Ascending aorta (tissue), 2 donors: ENCODE measurements at regions not wholly inside any gene's neighbourhood (a gene's known extent, or its start where the extent isn't known, plus 50 kb on each side); places are given as distances from the start of the nearest gene placed in this dataset.

Source experiments
- DNase-seq, 2 donors: peaks; one replicate each; pipeline ENCODE4 v3.0.0-alpha.2; 2019; ENCODE audit warnings: low spot score in 2 of 2
- H3K27ac ChIP-seq, 2 donors: fragments of 200-600 bp; sonication (generic); one replicate each; pipeline ENCODE4 v1.5.1; 2016 to 2017; ENCODE audit warnings: mild to moderate bottlenecking in 1 of 2
- H3K27me3 ChIP-seq: fragments of 200-600 bp; sonication (generic); one replicate; pipeline ENCODE4 v1.5.1; 2017
- H3K36me3 ChIP-seq, 2 donors: fragments of 200-600 bp; sonication (generic); one replicate each; pipeline ENCODE4 v1.5.1; 2016
- H3K4me1 ChIP-seq, 2 donors: fragments of 200-600 bp; sonication (generic); one replicate each; pipeline ENCODE4 v1.5.1; 2016 to 2017; ENCODE audit warnings: mild to moderate bottlenecking in 1 of 2
- H3K4me3 ChIP-seq, 2 donors: fragments of 200-600 bp; sonication (generic); one replicate each; pipeline ENCODE4 v1.5.1; 2016 to 2017; ENCODE audit warnings: mild to moderate bottlenecking in 1 of 2
- H3K9me3 ChIP-seq, 2 donors: fragments of 200-600 bp; sonication (generic); one replicate each; pipeline ENCODE4 v1.5.1; 2016
- intact Hi-C: fragments of 100-400 bp; cut with DNase I; formaldehyde crosslinking; loops from one replicate; pipeline ENCODE4 v1.15.1; 2023
- TF ChIP-seq, protein P1 (sequence below), 3 experiments: fragments of 200-600 bp in 2 of 3; fragments of 450-650 bp in 1 of 3; sonication (generic) in 2 of 3; IDR thresholded peaks; one replicate each; pipeline ENCODE4 v1.5.1; 2016 to 2019; ENCODE audit warnings: antibody characterized with exemption in 3 of 3, mild to moderate bottlenecking in 1 of 3, moderate library complexity in 1 of 3

DNA sequence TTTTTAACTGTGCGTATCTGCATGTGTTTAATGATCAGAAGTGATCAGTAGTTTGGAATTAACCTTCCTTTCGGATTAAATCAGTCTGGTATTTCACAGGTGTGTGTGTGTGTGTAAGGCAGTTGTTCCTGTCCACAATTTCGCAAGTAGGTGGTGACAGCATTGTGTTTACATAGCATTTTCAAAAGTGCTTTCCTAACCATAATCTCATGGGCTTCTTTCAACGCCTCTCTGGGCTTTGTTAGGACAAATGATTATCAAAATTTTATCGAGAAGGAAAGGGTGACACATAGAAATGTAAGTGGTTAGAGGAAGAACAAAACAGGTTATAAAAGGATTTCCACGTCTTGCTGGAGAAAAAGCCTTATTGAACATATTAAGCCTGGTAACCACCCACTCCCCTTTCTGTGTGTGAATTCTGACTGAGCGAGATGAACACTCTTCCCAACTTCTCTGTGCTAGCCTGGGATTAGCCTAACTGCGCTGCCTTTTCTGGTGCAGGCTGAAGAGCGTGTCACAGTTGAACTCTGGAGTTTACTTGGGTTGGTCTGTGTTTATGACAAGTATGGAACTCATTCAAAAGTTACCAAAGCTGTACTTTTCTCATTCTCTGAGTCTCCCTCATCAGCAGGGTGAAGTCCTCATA, 292.3 kb upstream of the PITRM1 start:
- intact Hi-C loops: loop anchor here (5.0 to 10.0 kb wide), 2 partner anchors 62 to 280 kb away; no protein-coding TSS in a partner anchor
- TF ChIP-seq, protein P1, sequence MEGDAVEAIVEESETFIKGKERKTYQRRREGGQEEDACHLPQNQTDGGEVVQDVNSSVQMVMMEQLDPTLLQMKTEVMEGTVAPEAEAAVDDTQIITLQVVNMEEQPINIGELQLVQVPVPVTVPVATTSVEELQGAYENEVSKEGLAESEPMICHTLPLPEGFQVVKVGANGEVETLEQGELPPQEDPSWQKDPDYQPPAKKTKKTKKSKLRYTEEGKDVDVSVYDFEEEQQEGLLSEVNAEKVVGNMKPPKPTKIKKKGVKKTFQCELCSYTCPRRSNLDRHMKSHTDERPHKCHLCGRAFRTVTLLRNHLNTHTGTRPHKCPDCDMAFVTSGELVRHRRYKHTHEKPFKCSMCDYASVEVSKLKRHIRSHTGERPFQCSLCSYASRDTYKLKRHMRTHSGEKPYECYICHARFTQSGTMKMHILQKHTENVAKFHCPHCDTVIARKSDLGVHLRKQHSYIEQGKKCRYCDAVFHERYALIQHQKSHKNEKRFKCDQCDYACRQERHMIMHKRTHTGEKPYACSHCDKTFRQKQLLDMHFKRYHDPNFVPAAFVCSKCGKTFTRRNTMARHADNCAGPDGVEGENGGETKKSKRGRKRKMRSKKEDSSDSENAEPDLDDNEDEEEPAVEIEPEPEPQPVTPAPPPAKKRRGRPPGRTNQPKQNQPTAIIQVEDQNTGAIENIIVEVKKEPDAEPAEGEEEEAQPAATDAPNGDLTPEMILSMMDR (IDR thresholded peaks at IDR 0.05): no peak
- Histone ChIP-seq H3K27ac (peak overlapping the region in 1 of 2 donors; percentile 63), H3K4me3 (no peak overlapping the region), H3K36me3 (no peaks in the 10 kb centered on the region), H3K4me1 (peaks cover 0 to 23% of the 10 kb centered on the region in 2 donors), H3K27me3 (no peaks in the 10 kb centered on the region), H3K9me3 (no peaks in the 10 kb centered on the region)
- DNase-seq: no peak

DNA sequence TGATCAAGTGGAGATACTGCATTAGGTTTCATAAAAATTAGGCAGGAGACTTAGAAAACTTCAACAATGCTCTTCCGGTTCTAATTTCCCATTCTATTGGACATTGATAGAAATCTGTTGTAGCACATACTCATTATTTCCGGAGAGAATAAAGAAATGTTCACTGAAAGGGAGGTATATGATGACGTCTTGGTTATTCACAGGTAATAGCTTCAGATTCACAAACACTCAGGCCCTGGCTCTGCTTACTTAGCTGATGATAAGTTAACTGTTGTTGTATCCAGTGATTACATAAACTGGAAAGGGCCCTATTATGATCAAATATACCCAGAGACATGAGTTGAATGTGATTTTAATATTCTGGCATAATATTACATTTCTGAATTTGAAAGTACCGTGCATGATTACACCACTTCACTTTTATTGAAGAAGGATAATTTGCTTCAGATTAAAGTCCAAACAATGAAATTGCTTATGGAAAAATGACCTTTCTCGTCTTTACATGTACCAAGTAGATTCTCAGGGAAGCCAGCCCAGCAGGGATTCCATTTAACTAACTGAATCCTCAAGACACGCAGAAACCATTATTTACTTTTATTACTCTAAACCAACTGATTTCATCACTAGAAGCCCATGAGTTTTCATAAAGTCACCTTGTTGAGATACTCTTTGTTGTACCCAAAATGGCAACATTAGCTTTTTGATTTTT, 288.0 kb upstream of the PITRM1 start:
- no peak overlapping the region for H3K27ac ChIP-seq
- intact Hi-C loops: loop anchor here (10.0 kb wide), 1 partner anchor 284 kb away; no protein-coding TSS in a partner anchor

DNA sequence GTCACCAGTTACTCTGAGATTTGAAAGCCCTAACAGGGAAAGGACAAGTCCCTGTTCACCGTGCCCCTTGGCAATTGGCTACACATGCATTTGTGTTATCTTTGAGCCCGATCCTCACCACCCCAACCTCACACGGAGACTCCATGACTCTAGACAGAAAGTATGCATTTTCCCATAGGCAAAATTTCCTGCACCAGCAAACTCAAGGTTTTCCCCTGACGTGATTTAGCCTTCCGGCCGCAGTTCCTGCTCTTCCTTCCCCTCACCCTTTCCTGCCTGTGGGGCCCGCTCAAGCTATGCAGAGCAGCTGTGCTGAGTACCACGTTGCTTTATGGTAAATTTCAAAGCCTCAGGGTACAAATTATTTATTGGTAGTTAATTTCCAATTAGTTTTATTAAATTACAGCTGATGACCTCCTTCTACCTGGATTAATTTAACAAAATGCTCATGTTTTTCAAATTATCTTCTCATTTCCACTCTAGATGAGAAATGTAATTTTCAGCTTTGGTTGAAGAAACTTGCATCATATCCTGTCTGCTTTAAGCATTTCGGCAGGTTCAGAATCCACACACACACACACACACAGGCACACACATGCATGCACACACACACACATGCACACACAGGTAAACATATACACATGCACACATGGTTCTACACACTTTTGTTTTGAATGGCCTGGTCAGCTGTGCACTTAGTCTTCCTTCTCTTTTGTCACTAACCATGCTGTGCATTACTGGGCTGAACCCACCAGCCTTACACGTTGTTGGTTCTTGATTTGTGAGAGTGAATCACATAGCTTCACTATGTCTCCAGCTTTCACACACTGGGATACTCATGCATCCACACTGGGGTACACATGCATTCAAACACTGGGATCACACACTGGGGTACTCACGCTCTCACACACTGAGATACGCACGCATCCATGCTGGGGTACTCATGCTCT, 283.1 kb upstream of the PITRM1 start:
- TF ChIP-seq, protein P1 (IDR thresholded peaks at IDR 0.05): no peak
- intact Hi-C loops: no loop called here
- no peaks in the 10 kb centered on the region for H3K36me3 ChIP-seq

More for the DNA sequence above, 288.0 kb upstream of the PITRM1 start:
- TF ChIP-seq, protein P1 (IDR thresholded peaks at IDR 0.05): no peak
- Histone ChIP-seq H3K27me3 (no peaks in the 10 kb centered on the region), H3K4me3 (no peak overlapping the region), H3K9me3 (no peaks in the 10 kb centered on the region), H3K36me3 (no peaks in the 10 kb centered on the region), H3K4me1 (no peaks in the 10 kb centered on the region)
- DNase-seq: no peak

DNA sequence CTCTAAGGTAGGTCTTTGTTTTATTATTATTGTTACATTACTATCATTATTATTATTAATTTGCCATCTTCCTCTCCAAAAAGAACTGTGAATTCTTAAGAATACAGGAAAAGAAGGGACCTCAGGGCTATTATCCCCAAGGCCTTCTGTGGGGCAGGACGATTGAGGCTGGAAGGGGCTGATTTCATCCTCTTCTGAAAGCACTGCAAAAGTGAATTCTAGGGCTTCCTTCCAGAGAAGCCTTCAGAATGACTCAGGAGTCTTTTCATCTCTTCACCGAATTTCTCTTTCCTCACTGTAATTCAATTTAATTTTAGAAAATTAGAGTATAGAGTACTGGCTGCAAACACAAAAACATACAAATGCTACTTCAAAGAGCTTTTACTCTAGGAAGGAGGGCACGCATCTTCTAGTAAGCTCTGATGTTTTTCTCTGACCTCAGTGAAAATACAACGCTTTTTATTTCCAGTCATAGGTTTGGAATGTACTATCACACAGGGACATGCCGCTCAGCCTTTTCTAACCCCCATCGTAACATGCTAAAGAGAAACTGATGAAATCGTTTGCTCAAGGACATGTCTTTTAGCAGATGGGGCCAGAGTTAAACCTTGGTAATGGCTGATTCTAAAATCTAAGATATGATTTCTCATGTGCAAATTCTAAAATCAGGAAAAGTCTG, 280.2 kb upstream of the PITRM1 start:
- no peak for DNase-seq
- H3K27me3 ChIP-seq: no peaks in the 10 kb centered on the region
- intact Hi-C loops: loop anchor here (2.0 to 5.0 kb wide), 3 partner anchors 16 to 216 kb away; no protein-coding TSS in a partner anchor
- H3K9me3 ChIP-seq: no peaks in the 10 kb centered on the region
- peak overlapping the region; percentile 76 to 80 for H3K27ac ChIP-seq
- H3K4me1 ChIP-seq: peaks cover 4 to 15% of the 10 kb centered on the region in 2 donors
- TF ChIP-seq, protein P1 (IDR thresholded peaks at IDR 0.05): no peak
- peak overlapping the region in 1 of 2 donors; percentile 3 for H3K4me3 ChIP-seq
- no peaks in the 10 kb centered on the region for H3K36me3 ChIP-seq

More for the DNA sequence above, 283.1 kb upstream of the PITRM1 start:
- Histone ChIP-seq H3K4me1 (peaks cover 4 to 15% of the 10 kb centered on the region in 2 donors), H3K27me3 (no peaks in the 10 kb centered on the region), H3K9me3 (no peaks in the 10 kb centered on the region), H3K4me3 (no peak overlapping the region), H3K27ac (no peak overlapping the region)
- no peak for DNase-seq

DNA sequence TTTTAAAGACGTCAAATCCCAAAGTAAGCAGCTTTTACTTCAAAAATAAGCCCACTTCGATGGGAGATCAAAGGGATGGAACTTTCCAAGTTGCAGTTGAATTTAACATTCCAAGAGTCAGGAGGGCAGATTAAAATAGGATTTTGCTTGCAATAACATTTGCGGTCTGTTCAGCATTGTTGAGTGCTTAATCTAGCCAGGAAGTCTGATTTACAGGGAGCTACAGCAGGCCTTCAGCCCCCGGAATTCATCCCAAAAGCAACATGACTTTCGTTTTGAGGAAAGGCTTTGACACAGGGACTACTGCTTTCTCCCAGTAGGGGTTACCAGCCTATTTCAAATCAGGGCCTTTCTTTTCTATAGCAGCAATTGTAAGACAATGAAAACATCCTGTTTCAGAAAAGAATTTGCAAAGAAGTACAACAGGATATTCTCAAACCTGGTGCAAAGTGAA, 279.6 kb upstream of the PITRM1 start:
- H3K9me3 ChIP-seq: no peaks in the 10 kb centered on the region
- H3K27ac ChIP-seq: peak overlapping the region; percentile 76 to 80
- peak overlapping the region in 1 of 2 donors; percentile 3 for H3K4me3 ChIP-seq
- peak in 1 of 2 donors; percentile 71 for DNase-seq
- no peaks in the 10 kb centered on the region for H3K27me3 ChIP-seq
- intact Hi-C loops: loop anchor here (2.0 to 5.0 kb wide), 3 partner anchors 17 to 215 kb away; no protein-coding TSS in a partner anchor
- peaks cover 4 to 15% of the 10 kb centered on the region in 2 donors for H3K4me1 ChIP-seq
- TF ChIP-seq, protein P1 (IDR thresholded peaks at IDR 0.05): peak; percentile 35 to 49 (median 49)
- no peaks in the 10 kb centered on the region for H3K36me3 ChIP-seq
